GM18909 (cell line): ENCODE measurements at regions not wholly inside any gene's neighbourhood (a gene's known extent, or its start where the extent isn't known, plus 50 kb on each side); places are given as distances from the start of the nearest gene placed in this dataset.
"Not testable (repeated sequence)": the region's sequence is repeated elsewhere in the genome, so short reads cannot be mapped to it uniquely, and the experiment has no call there.

Experiments
- ATAC-seq: cut with Tn5 transposase; IDR thresholded peaks from one replicate; pipeline ENCODE4 v1.9.1; 2021; ENCODE audit warnings: mild to moderate bottlenecking; ENCODE audit not compliant: unreplicated experiment, poor library complexity

DNA sequence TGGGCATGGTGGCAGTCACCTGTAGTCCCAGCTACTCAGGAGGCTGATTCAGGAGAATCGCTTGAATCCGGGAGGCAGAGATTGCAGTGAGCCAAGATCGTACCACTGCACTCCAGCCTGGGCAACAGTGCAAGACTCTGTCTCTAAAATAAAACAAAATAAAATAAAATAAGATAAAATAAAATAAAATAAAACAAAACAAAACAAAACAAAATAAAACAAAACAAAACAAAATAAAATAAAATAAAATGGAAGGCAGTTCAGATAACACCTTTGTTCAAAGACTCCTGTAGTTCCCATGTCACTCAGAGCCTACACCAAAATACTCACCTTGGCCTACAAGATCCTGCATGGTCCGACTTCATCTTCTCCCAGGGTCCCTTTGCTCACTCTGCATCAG, 61.3 kb downstream of the SYF2 start:
- not testable (repeated sequence) for ATAC-seq

DNA sequence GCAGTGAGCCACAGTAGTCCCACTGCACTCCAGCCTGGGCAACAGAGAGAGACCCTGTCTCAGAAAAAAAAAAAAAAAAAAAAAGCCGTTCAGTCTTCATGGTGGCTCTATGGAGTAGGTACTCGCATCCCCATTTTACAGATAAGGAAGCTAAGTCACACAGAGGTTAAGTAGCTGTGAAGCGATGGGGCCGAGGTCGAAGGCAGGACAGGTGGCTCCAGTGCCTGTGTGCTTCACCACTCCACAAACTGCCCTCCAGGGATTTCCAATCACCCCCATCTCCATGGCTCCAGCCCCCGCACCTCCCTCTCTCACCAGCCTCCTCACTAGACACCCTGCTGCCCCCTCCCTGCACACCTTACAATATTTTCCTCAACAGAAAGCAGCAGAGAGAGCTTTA, 61.9 kb downstream of the SYF2 start:
- no peak for ATAC-seq

DNA sequence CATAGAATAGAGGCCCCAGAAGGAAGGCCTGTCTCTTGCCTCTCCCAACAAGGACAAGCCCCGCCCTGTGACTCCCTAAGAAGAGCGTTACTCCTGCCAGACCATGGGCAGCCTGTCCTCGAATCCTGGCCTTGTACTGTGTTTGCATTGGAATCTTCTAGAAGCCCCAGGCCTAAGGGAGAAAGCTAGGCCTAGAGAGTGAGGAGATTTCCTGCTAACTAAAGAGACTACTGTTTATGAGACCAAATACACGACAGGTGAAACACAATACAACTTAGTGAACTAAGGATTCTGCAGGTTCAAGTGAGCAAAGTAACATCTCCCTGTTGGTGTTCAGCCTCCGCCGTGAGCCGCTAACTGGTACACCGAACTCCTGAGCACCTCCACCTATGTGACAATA, 62.7 kb downstream of the SYF2 start:
- ATAC-seq, result no peak

DNA sequence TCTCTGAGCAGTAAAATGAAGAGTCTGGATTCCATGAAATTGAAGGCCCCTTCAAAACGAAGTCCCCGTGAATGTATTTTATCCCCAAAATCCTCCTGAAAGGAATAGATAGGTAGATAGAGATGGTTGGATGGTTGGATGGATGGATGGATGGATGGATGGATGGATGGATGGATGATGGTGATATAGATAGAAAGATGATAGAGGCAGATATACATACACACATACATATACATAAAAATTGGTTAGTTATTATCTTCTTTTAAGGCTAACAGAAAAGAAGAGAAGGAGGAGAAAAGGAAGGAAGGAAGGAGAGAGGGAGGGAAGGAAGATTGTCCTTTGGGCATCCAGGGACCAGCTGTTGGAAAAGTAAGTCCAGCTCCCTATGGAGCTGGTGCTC, 63.1 kb downstream of the SYF2 start:
- no peak for ATAC-seq

DNA sequence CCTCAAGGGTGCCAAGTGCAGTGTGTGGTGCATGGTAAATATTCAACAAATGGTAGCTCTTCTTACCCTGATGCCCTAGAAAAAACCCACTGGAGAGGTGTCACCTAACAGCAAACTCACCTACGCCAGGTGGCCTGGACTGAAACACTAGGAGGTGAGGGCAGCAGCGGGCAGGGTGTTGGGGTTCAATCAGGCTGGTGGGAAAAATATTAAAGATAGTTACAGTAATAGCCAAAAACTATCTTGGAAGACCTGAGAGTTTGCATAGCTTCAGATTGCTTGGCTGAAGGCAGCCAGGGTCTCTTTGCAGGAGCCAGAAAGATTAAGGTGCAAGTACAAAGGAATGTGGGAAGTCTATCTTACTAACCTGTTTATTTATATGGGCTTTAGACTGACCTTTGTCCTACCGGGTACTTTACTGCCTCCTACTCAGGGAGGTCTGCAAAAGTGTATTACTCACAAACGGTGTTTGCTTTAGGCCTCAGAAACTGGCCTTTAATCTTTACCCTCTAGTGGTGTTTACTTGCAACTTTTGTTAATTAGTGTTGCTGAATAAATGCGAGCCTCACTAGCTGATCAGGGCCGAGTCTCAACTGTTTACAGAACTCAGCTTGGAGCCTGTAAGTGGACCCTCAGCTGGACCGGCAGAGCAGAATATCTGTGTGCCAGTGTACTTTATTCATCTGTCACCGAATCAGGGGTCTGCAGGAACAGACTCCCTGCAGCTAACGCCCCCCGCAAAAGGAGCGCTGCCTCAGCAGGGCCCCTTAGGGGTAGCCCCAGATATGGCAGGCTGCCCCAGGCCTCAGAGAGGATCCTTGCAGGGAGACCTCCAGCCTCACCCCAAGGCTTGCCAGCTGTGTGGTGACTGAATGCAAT, 63.9 kb downstream of the SYF2 start:
- ATAC-seq, result no peak

DNA sequence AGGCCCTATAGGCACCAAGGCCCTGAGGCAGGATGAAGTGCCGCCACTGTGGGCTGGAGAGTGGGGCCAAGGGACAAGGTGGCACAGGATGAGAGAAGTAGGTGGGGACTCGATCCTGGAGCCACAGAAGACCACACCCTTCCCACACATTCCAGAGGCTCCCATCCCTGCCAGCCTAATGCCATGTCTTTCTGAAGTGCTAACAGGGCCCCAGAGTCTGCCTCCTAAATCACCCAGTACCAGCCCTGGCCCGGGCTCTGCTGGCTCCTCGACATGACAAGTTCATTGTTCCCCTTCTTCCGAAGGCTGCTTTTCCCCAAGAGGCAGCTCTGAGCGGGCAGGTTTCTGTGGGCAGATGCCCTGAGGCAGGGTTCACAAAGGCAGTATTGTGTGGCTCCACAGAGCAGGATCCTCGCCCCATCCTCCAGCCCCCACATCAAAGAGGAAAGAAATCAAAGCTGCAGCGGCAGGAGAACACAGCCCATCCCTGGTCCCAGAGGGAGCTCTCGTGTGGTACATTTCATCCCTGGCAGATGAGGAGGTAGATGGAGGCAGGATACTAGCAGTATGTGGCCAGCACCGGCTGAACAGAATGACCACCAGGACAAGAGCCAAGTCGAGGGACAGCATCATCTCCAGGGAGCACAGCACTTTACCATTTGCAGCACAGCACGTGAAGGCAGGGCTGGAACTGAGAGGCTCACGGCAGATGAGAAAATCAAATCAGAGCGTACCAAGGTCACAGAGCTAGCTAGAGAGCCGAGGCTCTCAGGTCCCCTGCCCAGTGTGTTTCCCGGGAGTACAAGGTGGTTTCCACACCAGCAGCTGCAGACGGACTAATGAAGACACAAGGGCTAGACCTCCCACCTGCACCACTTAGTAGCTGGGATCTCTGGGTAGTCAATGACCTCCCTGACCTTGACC, 64.8 kb downstream of the SYF2 start:
- ATAC-seq, result no peak

DNA sequence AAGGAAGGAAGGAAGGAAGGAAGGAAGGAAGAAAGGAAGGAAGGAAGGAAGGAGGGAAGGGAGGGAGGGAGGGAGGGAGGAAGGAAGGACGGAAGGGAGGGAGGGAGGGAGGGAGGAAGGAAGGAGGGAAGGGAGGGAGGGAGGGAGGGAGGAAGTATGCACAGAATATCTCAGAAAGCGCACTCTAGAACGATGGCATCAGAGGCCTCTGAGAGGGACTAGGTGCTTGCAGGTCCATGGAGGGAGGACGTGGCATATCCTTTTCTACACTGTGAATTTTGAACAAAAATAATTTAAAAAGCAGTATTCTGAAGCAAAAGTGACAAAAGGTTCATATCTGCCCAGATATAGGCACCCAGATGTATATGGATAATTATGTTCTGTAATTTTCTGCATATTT, 65.5 kb downstream of the SYF2 start:
- ATAC-seq, result no peak

DNA sequence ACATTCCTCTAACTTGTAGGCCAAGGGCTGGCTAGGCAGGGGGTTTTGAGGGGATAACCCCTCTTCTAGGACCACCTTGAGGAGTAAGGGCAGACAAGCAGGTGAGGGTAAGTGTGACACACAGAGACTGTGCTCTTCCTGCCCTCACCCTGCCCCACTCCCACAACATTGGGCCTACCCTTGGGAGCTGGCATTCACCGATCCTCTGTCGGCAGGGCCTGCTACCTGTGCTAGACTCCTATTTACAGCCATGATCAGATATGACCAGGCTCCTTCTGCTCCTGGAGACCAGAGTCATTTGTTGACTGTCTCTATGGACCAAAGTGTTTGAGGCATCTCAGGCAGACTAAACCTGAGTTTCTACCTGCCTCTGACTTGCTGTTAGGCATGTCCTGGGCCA, 68.3 kb downstream of the SYF2 start:
- ATAC-seq, result no peak

DNA sequence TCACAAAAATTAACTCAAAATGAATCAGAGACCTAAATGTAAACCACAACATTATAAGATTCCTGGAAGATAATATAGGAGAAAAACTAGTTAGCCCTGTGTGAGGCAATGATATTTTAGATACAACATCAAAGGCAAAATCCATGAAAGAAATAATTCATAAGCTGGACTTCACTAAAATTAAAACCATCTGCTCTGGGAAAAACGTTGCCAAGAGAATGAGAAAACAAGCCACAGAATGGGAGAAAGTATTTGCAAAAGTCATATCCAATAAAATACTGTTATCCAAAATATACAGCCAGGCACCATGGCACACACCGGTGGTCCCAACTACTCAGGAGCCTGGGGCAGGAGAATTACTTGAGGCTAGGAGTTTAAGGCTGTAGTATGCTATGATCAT, 70.3 kb downstream of the SYF2 start:
- ATAC-seq, result no peak

DNA sequence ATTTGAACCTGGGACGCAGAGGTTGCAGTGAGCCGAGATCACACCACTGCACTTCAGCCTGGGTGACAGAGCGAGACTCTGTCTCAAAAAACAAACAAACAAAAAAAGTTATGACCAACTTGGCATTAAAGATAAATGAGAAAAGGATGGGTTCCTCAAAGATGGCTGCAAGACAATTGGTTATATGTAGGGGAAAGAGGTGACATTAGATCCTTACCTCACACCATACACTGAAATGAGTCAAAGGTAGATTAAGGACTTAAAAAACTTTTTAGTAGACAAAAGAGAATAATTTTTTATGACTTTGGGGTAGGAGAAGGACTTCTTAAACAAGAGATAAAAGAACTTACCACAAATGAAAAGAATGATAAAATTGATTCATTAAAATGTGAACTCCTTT, 74.5 kb downstream of the SYF2 start:
- no peak for ATAC-seq

DNA sequence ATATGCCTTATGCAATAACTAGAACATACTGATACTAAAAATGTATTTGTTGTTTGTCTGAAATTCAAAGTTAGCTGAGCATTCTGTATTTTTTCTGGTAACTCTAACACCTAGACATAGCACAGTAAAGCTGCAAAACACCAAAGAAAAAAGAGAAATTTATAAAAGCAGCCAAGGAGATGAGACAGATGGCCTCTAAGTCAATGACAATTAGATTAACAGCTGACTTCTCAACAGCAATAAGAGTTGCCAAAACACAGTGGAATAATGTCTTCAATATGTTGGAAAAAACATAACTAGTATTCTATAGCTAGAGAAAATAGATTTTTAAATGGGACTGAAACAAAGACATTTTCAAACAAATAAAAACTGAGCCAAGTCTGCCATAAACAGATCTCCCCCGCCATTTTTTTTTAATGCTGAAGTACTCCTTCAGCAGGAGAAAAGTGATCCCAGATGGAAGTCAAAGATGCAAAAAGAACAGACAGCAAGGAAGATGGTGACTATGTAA, 81.3 kb downstream of the SYF2 start:
- ATAC-seq, result no peak

DNA sequence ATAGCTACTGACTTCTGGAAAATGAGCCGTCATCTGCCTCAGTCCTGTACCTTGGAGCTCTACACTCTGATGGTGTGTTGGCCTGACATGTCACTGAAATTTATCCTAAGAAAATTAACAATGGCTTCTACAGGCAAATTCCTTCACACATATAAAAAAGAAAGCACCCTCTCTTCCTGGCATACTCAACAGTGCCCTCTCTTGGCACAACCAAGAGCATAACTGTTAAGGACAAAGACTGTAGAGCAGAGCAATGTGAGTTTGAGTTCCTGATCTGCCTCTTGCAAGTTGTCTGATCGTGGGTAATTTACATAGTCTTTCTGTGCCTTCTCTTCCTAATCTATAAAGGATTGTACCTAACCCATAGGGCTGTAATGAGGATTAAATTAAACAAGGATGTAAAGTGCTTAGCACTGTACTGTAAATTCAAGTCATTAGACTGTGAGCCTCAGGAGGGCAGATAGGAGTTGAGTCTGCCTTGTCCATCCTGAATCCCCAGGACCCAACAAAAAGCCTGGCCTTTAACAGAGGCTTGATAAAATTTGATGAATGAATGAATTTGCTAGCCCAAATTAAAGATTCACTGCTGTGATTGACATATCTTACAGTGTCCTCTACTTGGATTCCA, 83.5 kb downstream of the SYF2 start:
- ATAC-seq, result no peak

DNA sequence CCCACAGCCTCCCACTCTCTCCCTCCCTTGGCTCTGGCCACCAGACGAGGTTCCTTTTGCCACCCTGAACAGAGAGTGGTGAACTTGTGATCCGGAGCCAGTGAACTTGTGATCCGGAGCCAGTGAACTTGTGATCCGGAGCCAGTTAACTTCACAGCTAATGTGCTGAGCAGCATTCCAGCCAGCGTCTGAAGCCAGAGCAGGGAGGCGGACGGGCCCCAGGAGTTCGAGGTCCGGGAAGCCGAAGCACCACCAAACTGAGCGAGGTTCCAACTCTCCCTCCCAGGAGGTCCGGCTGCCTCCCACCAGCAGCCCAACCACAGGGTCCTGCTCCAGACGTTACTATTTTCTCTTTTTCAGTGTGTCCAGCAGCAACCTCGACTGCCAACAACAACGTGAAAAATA, 85.8 kb downstream of the SYF2 start:
- ATAC-seq, result no peak

DNA sequence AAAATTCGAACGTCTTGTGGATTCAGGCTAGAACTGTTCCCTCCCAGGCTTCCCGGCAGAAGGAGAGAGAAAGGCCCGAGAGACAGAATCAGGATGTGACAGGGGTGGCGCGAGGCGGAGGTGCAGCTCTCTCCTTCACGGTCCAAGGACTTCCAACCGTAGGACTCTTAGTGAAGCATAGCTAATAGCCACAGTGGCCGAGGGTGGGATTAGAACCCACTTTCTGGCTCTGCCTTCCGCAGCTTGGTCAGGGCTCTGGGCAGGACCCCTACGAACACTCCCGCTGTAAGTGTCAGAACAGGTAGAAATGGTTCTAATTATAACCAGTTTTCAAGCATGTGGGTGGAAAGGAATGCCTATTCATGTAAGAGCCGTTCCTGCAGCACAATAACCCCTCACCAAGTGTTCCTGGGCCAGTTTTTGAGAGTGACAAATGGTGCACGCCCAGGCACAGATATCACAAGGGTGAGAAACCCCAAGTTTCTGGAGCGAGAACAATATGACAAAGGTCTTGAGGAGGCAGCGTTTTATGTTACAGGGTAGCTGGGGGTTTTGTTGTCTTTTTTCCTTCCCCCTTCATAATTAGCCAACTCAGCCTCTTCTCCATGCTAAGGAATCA, 86.4 kb downstream of the SYF2 start:
- no peak for ATAC-seq

DNA sequence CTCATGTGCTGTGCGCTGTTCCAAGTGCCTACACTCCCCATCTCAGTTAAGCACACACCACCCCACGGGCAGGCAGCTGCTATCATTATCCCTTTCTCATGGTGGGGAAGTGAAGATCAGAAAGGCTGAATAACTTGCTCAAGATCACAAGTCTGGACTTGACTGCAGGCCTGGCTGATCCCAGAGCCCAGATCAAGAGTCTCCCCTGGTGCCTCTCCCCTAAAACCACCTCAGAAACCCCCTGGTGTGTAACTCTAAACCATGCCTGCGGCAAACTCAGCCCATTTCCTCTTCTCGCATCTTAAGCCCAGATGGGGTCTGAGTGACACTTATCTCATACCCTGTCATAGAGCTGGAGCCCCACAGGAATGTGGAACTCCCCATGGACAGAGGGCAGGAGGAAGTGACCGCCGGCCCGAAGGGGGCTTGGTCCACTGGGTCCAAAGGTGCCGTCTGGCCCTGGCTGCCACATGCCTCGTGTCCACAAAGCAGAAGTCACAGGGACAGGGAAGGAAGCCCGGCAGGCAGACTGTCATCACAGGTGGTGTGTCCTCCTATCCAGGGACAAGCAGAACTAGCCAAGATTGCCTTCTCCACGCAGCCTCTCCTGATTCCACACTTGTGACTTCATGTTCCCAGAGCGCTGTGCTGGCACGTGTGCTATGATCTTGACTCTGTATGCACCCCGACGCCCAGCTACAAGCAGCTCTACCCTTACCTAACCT, 92.1 kb downstream of the SYF2 start:
- peak; percentile 63 for ATAC-seq

DNA sequence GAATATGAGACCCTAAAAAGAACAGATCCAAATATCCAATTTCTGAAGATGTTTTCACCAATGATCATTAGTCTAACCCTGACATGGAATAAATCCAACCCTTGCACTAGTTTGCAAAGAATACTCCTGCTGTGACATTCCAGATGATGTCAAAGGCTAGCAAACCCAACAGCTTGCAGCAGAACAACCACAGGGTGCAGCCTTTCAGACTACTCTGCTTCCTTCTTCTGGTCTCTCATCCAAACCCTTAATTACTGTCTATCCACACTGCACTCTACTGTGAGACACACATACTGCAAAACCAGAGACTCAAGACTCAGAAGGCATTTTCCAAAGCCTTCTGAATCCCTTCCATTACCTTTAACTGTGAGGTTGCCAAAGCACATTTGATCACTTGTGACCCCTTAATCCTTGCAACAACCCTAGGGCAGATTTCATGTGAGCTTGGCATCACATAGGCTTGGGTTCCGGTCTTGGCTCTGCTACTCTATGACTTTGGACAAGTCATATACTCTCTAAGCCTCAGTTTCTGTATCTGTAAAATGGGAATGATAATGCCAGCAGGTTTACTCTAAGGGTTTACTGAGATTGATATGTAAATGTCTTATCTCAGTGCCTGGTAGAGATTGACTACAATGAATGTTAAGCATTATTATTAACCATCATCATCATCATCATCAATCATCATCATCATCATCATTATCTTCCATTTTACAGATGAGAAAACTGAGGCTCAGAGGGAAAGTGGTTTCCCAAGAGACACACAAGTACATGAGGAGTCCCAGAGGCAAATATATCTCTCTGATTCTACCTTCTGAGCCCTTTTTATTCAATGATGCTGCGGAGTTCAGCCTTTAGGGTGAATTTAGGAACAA, 94.5 kb downstream of the SYF2 start:
- no peak for ATAC-seq

DNA sequence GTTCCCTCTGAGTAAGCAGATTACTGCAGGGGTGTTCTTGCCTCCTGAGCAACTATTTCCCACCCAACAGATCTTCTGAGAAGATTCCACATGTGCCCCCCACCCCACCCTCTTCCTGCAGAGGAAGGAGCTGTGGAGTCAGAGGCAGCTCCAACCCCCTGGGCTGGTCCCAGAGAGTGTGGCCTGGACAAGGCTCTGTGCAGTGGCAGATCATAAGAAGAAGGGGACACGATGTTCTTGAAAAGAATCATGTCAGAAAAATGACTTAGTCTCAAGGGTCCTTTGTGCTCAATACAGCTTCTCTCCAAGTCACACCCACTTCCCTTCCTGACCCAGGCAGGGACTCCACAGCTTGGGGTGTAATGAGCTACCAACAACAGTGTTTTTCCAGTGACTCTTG, 95.2 kb downstream of the SYF2 start:
- no peak for ATAC-seq

DNA sequence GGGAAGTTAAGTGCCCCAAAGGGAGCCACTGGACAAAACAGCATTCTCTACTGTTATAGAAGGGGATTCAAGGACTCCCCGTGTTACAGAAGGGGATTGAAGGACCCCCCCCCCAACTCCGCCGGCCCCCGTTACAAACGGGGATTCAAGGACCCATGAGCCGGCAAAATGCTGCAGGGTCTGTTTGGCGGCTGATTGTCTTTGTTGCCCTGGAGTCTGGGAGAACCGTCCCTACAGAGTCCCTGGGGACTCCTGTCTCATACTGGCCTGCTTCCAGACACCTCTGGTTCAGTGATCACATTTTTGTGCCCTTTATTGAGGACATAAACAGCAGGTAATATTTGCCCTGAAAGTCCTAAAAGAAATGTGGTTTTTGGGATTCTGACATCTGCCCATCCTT, 96.4 kb downstream of the SYF2 start:
- no peak for ATAC-seq
